Peyer's patch (tissue), 4 donors: ENCODE measurements at regions not wholly inside any gene's neighbourhood (a gene's known extent, or its start where the extent isn't known, plus 50 kb on each side); places are given as distances from the start of the nearest gene placed in this dataset.

Experiments
- CTCF ChIP-seq, 6 experiments: fragments of 450-650 bp in 4 of 6; fragments of 200-600 bp in 2 of 6; sonication (generic) in 1 of 6; IDR thresholded peaks; one replicate each; pipeline ENCODE4 v1.5.1; 2017 to 2019; ENCODE audit warnings: antibody characterized with exemption in 6 of 6, mild to moderate bottlenecking in 3 of 6, moderate library complexity in 1 of 6
- POLR2A ChIP-seq, 2 donors: fragments of 450-650 bp; IDR thresholded peaks; one replicate each; pipeline ENCODE4 v1.5.1; 2017; ENCODE audit warnings: antibody characterized with exemption in 2 of 2, mild to moderate bottlenecking in 2 of 2, moderate library complexity in 2 of 2

DNA sequence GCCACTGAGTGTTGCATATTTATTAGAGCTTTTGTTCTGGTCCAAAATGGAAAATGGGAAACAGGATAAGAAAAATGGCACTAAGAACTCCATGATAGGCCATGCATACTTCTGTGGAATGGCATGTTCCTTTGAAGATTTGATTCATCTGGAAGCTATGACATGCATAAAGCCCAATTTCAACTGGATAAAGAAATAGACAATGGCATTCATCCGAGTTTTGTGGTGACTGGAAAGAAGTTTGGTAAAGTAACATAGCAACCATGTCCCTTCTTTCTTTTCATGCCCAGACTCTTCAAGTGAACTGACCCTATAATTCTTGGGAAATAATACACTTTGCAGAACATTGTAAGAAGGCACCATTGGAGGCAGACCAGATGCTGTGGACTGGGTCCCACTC is 368.4 kb upstream of the IL12A start:
- TF ChIP-seq CTCF (IDR thresholded peaks at IDR 0.05) = no peak
- no peak for TF ChIP-seq POLR2A (IDR thresholded peaks at IDR 0.05)
